ENCODE measurements at regions not wholly inside any gene's neighbourhood (a gene's known extent, or its start where the extent isn't known, plus 50 kb on each side); places are given as distances from the start of the nearest gene placed in this dataset.

DNA sequence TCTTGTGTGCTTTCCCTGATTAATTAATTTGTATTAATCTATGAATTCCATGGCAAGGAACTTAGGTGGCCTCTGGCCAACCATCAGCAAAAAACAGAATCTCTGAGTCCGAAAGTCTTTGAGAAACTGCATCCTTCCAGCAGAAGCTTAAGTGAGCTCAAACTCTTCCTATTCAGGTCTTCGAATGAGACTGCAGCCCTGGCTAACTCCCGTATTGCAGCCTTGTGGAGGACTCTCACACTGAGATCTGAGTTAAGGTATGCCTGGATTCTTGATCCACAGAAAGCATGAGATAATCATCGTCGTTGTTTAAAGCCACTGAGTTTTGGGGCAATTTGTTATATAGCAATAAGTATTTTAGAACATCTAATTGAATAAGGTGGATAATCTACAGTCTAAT, 1143.9 kb upstream of the NXPH2 start:
- TF ChIP-seq, protein P1, sequence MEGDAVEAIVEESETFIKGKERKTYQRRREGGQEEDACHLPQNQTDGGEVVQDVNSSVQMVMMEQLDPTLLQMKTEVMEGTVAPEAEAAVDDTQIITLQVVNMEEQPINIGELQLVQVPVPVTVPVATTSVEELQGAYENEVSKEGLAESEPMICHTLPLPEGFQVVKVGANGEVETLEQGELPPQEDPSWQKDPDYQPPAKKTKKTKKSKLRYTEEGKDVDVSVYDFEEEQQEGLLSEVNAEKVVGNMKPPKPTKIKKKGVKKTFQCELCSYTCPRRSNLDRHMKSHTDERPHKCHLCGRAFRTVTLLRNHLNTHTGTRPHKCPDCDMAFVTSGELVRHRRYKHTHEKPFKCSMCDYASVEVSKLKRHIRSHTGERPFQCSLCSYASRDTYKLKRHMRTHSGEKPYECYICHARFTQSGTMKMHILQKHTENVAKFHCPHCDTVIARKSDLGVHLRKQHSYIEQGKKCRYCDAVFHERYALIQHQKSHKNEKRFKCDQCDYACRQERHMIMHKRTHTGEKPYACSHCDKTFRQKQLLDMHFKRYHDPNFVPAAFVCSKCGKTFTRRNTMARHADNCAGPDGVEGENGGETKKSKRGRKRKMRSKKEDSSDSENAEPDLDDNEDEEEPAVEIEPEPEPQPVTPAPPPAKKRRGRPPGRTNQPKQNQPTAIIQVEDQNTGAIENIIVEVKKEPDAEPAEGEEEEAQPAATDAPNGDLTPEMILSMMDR (IDR thresholded peaks at IDR 0.05; ENCODE audit: low read depth, low read length): no peak
- TF ChIP-seq EZH2phosphoT487 (IDR thresholded peaks at IDR 0.05; ENCODE audit: low read depth): no peak

Data from OCI-LY3 (cell line).